ENCODE measurements at regions not wholly inside any gene's neighbourhood (a gene's known extent, or its start where the extent isn't known, plus 50 kb on each side); places are given as distances from the start of the nearest gene placed in this dataset.
A peak's percentile ranks its signal among the peaks of the same experiment; 100 is the strongest.
"Not testable (repeated sequence)": the region's sequence is repeated elsewhere in the genome, so short reads cannot be mapped to it uniquely, and the experiment has no call there.

GRCh38 chr2:204145263-204145751 is 208.7 kb downstream of the ICOS start:
- Histone ChIP-seq H3K36me3 (no peaks in the 10 kb centered on the region), H3K4me3 (peak overlapping the region; percentile 14 to 59 (median 44)), H3K27me3 (peaks cover 0 to 5% (median 0%) of the 10 kb centered on the region in 7 donors), H3K4me1 (peaks cover 0 to 11% (median 6%) of the 10 kb centered on the region in 9 donors), H3K9me3 (no peaks in the 10 kb centered on the region), H3K27ac (peak overlapping the region in 6 of 10 donors; percentile 28 to 66 (median 53))
- peak; percentile 87 to 98 (median 96) for ATAC-seq
- TF ChIP-seq CTCF (IDR thresholded peaks at IDR 0.05), result peak in 8 of 9 donors; percentile 89 to 98 (median 96)
- 5 to 8% methylated on average over 13 of the region's 13 CpGs for WGBS, 2 donors
- intact Hi-C loops (cut with DNase I), result loop anchor here in 4 of 10 donors (1.0 to 10.0 kb wide), 7 partner anchors 32 to 1782 kb away; no protein-coding TSS in a partner anchor
- DNase-seq, result peak; percentile 74 to 79

- H3K9me3 ChIP-seq, result no peaks in the 10 kb centered on the region
- TF ChIP-seq CTCF (IDR thresholded peaks at IDR 0.05), result no peak
- peak overlapping the region; percentile 14 to 59 (median 44) for H3K4me3 ChIP-seq
- peaks cover 0 to 5% (median 0%) of the 10 kb centered on the region in 7 donors for H3K27me3 ChIP-seq
- WGBS, 2 donors, result 22 to 29% methylated on average over 8 of the region's 8 CpGs
- H3K4me1 ChIP-seq, result peaks cover 0 to 11% (median 6%) of the 10 kb centered on the region in 9 donors
- ATAC-seq (peak in 6 of 8 donors; percentile 7 to 70 (median 44)), DNase-seq (no peak)
- no peaks in the 10 kb centered on the region for H3K36me3 ChIP-seq
- H3K27ac ChIP-seq, result peak overlapping the region in 6 of 10 donors; percentile 28 to 66 (median 53)
- intact Hi-C loops (cut with DNase I), result loop anchor here in 4 of 10 donors (1.0 to 10.0 kb wide), 8 partner anchors 32 to 1803 kb away; no protein-coding TSS in a partner anchor
Observed at GRCh38 chr2:204145791-204146190, 209.2 kb downstream of the ICOS start.

GRCh38 chr2:204147040-204147439 is 210.5 kb downstream of the ICOS start:
- WGBS, 2 donors, result 98% methylated on average over 2 of the region's 2 CpGs

GRCh38 chr2:204150721-204151120 is 214.2 kb downstream of the ICOS start:
- intact Hi-C loops (cut with DNase I), result no loop called here
- no peak overlapping the region for H3K27ac ChIP-seq
- no peak for TF ChIP-seq CTCF (IDR thresholded peaks at IDR 0.05)
- H3K9me3 ChIP-seq, result no peaks in the 10 kb centered on the region
- WGBS, 2 donors, result 86 to 95% methylated on average over 7 of the region's 7 CpGs
- H3K27me3 ChIP-seq, result peaks cover 0 to 5% (median 0%) of the 10 kb centered on the region in 7 donors
- H3K4me3 ChIP-seq, result no peak overlapping the region
- H3K36me3 ChIP-seq, result no peaks in the 10 kb centered on the region
- DNase-seq (no peak), ATAC-seq (no peak)
- peaks cover 0 to 25% (median 13%) of the 10 kb centered on the region in 9 donors for H3K4me1 ChIP-seq

More at GRCh38 chr2:204147040-204147439, 210.5 kb downstream of the ICOS start:
- not testable (repeated sequence) for H3K4me3 ChIP-seq, DNase-seq, H3K27me3 ChIP-seq, H3K27ac ChIP-seq, H3K9me3 ChIP-seq, H3K36me3 ChIP-seq, ATAC-seq
- intact Hi-C loops (cut with DNase I), result loop anchor here in 3 of 10 donors (2.0 to 10.0 kb wide), 6 partner anchors 118 to 1802 kb away; no protein-coding TSS in a partner anchor
- H3K4me1 ChIP-seq, result peaks cover 0 to 15% (median 7%) of the 10 kb centered on the region in 9 donors

- Histone ChIP-seq H3K27ac (peak overlapping the region in 3 of 10 donors; percentile 9 to 53 (median 45)), H3K27me3 (peaks cover 0 to 5% (median 0%) of the 10 kb centered on the region in 7 donors), H3K9me3 (peaks cover 0 to 3% (median 0%) of the 10 kb centered on the region in 11 donors), H3K4me1 (peaks cover 0 to 19% (median 12%) of the 10 kb centered on the region in 9 donors), H3K4me3 (no peak overlapping the region), H3K36me3 (no peaks in the 10 kb centered on the region)
- no peak for TF ChIP-seq CTCF (IDR thresholded peaks at IDR 0.05)
- intact Hi-C loops (cut with DNase I), result no loop called here
- 24 to 31% methylated on average over 3 of the region's 3 CpGs for WGBS, 2 donors
- DNase-seq (no peak), ATAC-seq (no peak)
Observed at GRCh38 chr2:204152616-204153015, 216.1 kb downstream of the ICOS start.

Measured in heart right ventricle (tissue), 16 donors.